ENCODE measurements at regions not wholly inside any gene's neighbourhood (a gene's known extent, or its start where the extent isn't known, plus 50 kb on each side); places are given as distances from the start of the nearest gene placed in this dataset.

- Histone ChIP-seq H3K4me1 (replicated peaks in 1 of 2; ENCODE audit: control insufficient read depth in 2 of 2, insufficient read depth in 2 of 2, low read length in 2 of 2) (no peaks in the 10 kb centered on the region), H3K9me1 (ENCODE audit: control insufficient read depth, insufficient read depth, low read length) (no peaks in the 10 kb centered on the region), H4K20me1 (replicated peaks; ENCODE audit: control insufficient read depth, insufficient read depth, low read length) (no peaks in the 10 kb centered on the region), H2AFZ (ENCODE audit: low read depth, low read length) (no peak overlapping the region), H3K9me3 (replicated peaks; ENCODE audit: control insufficient read depth, insufficient read depth, low read depth, low read length) (no peaks in the 10 kb centered on the region), H3K79me2 (ENCODE audit: control insufficient read depth, insufficient read depth, low read length) (no peaks in the 10 kb centered on the region), H3K9ac (ENCODE audit: insufficient read depth in 1 of 2, low read depth in 2 of 2, low read length in 2 of 2) (no peak overlapping the region), H3K27me3 (ENCODE audit: control insufficient read depth in 2 of 2, insufficient read depth in 2 of 2, low read length in 2 of 2) (no peaks in the 10 kb centered on the region), H3K4me3 (no peak overlapping the region), H3K4me2 (ENCODE audit: insufficient read depth, low read length) (no peak overlapping the region), H3K36me3 (ENCODE audit: control insufficient read depth, insufficient read depth, low read length) (no peaks in the 10 kb centered on the region), H3K27ac (ENCODE audit: extremely low read depth, low read depth, low read length) (no peak overlapping the region)
- intact Hi-C loops (cut with micrococcal nuclease) (no loop called here), in situ Hi-C loops (cut with MboI) (no loop called here)
- TF ChIP-seq KLF10 (CRISPR knock-in tag; IDR thresholded peaks at IDR 0.05) = no peak
- no peak for TF ChIP-seq ZHX1 (conservative IDR thresholded peaks at IDR 0.05; ENCODE audit: low read length)
- TF ChIP-seq HEY1 (CRISPR knock-in tag; IDR thresholded peaks at IDR 0.05; ENCODE audit: borderline replicate concordance) = no peak
- TF ChIP-seq HMG20B (CRISPR knock-in tag; IDR thresholded peaks at IDR 0.05) = no peak
- no peak for TF ChIP-seq SRSF9 (IDR thresholded peaks at IDR 0.05; ENCODE audit: borderline replicate concordance, low read depth, low read length)
- no peak for TF ChIP-seq BCOR (IDR thresholded peaks at IDR 0.05)
- TF ChIP-seq KDM5B (IDR thresholded peaks at IDR 0.05; ENCODE audit: insufficient replicate concordance, low read depth, low read length) = no peak
- TF ChIP-seq EZH2 (IDR thresholded peaks at IDR 0.05; ENCODE audit: borderline replicate concordance, low read depth, low read length) = no peak
- TF ChIP-seq CTCFL (IDR thresholded peaks at IDR 0.05; ENCODE audit: borderline replicate concordance, insufficient read depth, low read depth, low read length, poor library complexity, severe bottlenecking) = no peak
- no peak for TF ChIP-seq ZNF398 (CRISPR knock-in tag; IDR thresholded peaks at IDR 0.05)
- no peak for TF ChIP-seq RBM17 (IDR thresholded peaks at IDR 0.05; ENCODE audit: borderline replicate concordance, low read depth, low read length)
- no TSS peak for BruUV-seq (replicated peaks)
- no peak for DNase-seq (ENCODE audit: extremely low read depth in 1 of 4, low spot score in 3 of 4)
- ATAC-seq = no peak
- POLR2A ChIA-PET = no interaction called here
- CTCF ChIA-PET (ENCODE audit: low intra/inter-chr PET ratio) = no interaction called here
- FAIRE-seq = no peak
Observed at GRCh38 chr4:129916991-129917390, 821.0 kb downstream of the C4orf33 start.
